Activated T-helper 1 cell treated with anti-CD3 and anti-CD28 coated beads, Interleukin-12 subunit alpha, Interleukin-12 subunit beta, Interleukin-2, Interleukin-4 antibody, amounts not matched to agents 30 ng/mL and 10 ng/mL and 1 ng/mL, durations not matched to agents 14 hours and 24 hours and 36 hours (primary cell): ENCODE measurements at regions not wholly inside any gene's neighbourhood (a gene's known extent, or its start where the extent isn't known, plus 50 kb on each side); places are given as distances from the start of the nearest gene placed in this dataset.
"Not testable (repeated sequence)": the region's sequence is repeated elsewhere in the genome, so short reads cannot be mapped to it uniquely, and the experiment has no call there.

ENCODE experiments used
- DNase-seq: peaks from one replicate; pipeline ENCODE4 v3.0.0; 2021; ENCODE audit warnings: low spot score
- H3K27ac Mint-ChIP-seq: one replicate; pipeline ENCODE4 v1.8.0; 2021; ENCODE audit warnings: mild to moderate bottlenecking, mixed read lengths
- H3K27me3 Mint-ChIP-seq: one replicate; pipeline ENCODE4 v1.8.0; 2022; ENCODE audit warnings: mild to moderate bottlenecking, moderate library complexity, mixed read lengths; ENCODE audit not compliant: insufficient read depth
- H3K36me3 Mint-ChIP-seq: one replicate; pipeline ENCODE4 v1.8.0; 2021; ENCODE audit warnings: low read depth, mixed read lengths
- H3K4me1 Mint-ChIP-seq: one replicate; pipeline ENCODE4 v1.8.0; 2021; ENCODE audit warnings: low read depth, mixed read lengths
- H3K4me3 Mint-ChIP-seq: one replicate; pipeline ENCODE4 v1.8.0; 2021; ENCODE audit warnings: mild to moderate bottlenecking, moderate library complexity, mixed read lengths
- H3K9me3 Mint-ChIP-seq: one replicate; pipeline ENCODE4 v1.8.0; 2021; ENCODE audit warnings: mixed read lengths
- intact Hi-C: fragments of 100-400 bp; cut with micrococcal nuclease; formaldehyde crosslinking; loops from one replicate; pipeline ENCODE4 v1.15.1; 2024

DNA sequence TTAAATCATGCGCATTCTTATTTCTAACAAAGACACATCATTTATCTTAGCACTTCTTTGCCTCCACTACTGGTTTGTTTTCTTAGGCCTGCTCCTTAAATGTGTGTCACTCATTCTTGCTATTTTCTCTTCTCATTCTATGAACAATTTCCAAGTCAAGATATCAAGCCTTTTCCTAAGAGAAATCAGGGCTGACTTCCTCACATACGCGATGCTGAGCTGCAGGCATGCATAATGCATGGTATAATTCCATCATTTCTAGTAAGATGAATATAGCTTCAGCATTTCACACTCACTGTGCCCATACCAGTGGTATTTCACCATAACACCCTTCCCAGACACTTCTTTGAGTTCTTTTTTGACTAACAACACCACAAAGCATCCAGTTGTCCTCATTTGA is 838.9 kb upstream of the DDX18 start:
- H3K4me1 Mint-ChIP-seq = no peaks in the 10 kb centered on the region
- intact Hi-C loops = no loop called here
- DNase-seq = no peak

DNA sequence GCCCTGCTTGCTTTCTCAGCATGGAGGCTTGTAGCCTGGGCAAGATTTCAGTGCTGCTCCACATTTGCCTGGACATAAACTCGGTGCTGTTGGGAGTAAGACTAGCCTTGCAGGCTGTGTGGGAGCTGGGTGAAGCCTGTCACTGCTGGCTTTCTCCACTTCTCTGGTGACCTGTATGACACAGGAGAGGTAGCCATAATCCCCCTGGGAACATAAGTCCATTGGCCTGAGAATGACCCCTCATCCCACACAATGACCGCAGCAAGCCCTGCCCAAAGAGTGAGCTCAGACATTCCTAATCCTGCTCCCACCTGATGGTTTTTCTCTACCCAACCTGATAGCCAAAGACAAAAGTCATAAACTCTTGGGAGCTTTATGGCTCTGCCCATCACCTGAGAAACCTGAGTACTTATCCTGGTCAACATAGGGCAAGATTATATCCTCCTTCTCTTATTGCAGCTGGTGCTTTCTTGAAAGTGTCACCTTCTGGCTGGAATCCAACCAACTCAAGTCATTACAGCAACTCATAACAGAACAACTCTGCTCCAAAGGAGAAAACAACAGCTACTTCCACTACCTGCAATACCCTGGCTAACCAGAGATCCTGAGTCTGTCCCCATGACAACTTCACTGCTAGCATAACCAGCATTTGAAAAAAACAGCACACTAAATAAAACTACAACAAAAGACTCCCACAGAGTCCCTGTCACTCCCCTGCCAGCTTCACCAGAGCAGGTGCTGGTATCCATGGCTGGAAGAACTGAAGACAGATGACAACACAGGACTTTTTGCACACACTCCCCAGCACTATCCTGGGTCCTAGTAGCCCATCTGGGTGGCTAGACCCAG is 834.4 kb upstream of the DDX18 start:
- peaks cover 31% of the 10 kb centered on the region for H3K9me3 Mint-ChIP-seq
- no peak overlapping the region for H3K27ac Mint-ChIP-seq
- H3K27me3 Mint-ChIP-seq = no peaks in the 10 kb centered on the region
- no peaks in the 10 kb centered on the region for H3K4me1 Mint-ChIP-seq
- intact Hi-C loops = no loop called here
- H3K36me3 Mint-ChIP-seq = no peaks in the 10 kb centered on the region
- DNase-seq = no peak
- H3K4me3 Mint-ChIP-seq = no peak overlapping the region

More for the DNA sequence above, 838.9 kb upstream of the DDX18 start:
- Mint-ChIP-seq H3K36me3 (no peaks in the 10 kb centered on the region), H3K27ac (no peak overlapping the region), H3K4me3 (no peak overlapping the region), H3K27me3 (no peaks in the 10 kb centered on the region), H3K9me3 (peaks cover 11% of the 10 kb centered on the region)

DNA sequence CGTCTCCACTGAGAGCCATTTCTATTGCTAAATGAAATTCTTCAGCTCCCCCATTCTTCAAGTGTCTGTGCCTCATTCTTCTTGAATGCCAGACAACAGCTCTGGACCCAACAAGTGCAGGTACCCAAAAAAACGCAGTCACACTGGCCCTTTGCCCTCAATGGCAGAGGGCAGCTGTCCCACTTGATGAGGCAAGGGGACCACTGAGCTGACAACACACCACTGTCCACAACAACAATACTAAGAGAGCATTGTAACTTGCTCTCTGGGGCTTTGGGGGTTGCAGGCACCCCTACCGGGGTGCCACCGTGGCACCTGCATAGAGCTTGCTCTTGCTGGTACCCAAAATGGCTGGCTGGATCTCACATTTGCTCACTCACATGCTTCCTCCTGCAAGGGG is 827.0 kb upstream of the DDX18 start:
- Mint-ChIP-seq H3K27ac (no peak overlapping the region), H3K4me1 (no peaks in the 10 kb centered on the region), H3K27me3 (no peaks in the 10 kb centered on the region), H3K4me3 (no peak overlapping the region), H3K9me3 (peaks cover 29% of the 10 kb centered on the region), H3K36me3 (no peaks in the 10 kb centered on the region)
- DNase-seq = no peak
- intact Hi-C loops = no loop called here

DNA sequence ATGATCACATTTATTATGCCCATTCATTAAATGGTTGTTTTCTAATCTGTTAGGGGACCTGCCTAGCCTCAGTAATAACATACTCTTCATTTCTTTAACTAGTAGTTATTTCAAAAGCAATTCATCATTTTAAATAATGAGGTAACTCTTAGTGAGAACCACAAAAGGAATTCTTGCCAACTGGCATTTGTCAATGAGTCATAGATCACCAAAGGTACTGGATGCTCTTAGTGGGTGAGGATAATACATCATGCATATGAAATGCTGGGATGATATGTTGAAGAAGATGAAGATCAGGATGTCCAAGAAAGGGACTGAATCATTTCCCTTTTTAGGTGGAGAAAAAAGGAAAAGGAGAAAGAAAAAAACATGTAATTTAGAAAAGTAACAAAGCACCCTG is 826.2 kb upstream of the DDX18 start:
- peaks cover 23% of the 10 kb centered on the region for H3K9me3 Mint-ChIP-seq
- intact Hi-C loops = no loop called here
- H3K27ac Mint-ChIP-seq = no peak overlapping the region
- H3K4me1 Mint-ChIP-seq = no peaks in the 10 kb centered on the region
- H3K36me3 Mint-ChIP-seq = no peaks in the 10 kb centered on the region
- H3K27me3 Mint-ChIP-seq = no peaks in the 10 kb centered on the region
- H3K4me3 Mint-ChIP-seq = no peak overlapping the region
- DNase-seq = no peak

DNA sequence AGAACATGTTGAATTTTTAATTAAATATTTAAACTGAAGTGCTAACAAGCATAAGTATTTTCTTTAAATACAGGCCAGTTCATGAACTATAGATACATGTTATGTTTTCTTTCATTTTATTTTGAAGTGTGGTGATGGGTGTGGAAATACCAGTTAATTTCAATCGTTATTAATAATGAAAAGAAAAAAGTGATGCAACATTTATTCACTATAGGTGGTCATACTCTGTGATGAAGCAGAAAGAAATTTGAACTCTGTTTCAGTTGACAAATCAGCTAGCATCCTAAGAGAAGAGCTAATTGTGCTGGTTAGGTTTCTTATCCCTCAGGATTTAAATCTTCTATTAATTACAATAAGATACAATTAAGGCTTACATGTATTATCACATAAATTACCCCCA is 795.1 kb upstream of the DDX18 start:
- no peaks in the 10 kb centered on the region for H3K4me1 Mint-ChIP-seq
- H3K9me3 Mint-ChIP-seq = no peaks in the 10 kb centered on the region
- no peaks in the 10 kb centered on the region for H3K36me3 Mint-ChIP-seq
- no peak for DNase-seq
- H3K4me3 Mint-ChIP-seq = no peak overlapping the region
- no peak overlapping the region for H3K27ac Mint-ChIP-seq
- H3K27me3 Mint-ChIP-seq = no peaks in the 10 kb centered on the region
- intact Hi-C loops = no loop called here

DNA sequence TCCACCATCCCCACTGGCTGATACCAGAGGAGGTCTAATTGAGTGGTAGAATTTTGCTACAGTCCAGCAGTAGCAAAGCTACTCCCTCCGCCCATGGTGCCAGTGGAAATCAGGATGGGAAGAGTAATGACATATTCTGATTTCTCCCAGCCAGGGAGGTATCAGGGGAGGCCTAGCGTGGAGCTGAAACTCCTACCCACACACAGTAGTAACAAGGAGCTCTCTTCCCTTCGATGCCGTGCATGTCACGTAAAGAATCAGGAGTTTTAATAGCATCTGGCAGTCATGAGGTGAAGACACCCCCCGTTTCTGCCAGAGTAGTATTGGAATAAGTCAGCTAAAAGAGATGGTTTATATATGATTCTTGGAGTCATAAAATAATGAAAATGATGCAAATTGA is 786.8 kb upstream of the DDX18 start:
- Mint-ChIP-seq H3K4me3 (no peak overlapping the region), H3K9me3 (peaks cover 24% of the 10 kb centered on the region), H3K36me3 (no peaks in the 10 kb centered on the region), H3K27me3 (no peaks in the 10 kb centered on the region), H3K27ac (no peak overlapping the region), H3K4me1 (no peaks in the 10 kb centered on the region)
- intact Hi-C loops = no loop called here
- DNase-seq = no peak

DNA sequence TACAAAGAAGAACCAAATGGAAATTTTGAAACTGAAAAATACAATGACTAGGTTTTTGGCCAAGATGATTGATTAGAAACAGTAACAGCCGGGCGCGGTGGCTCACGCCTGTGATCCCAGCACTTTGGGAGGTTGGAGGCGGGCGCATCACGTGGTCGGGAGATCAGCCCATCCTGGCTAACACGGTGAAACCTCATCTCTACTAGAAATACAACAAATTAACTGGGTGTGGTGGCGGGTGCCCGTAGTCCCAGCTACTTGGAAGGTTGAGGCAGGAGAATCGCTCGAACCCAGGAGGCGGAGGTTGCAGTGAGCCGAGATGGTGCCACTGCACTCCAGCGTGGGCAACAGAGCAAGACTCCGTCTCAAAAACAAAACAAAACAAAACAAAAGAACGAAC is 785.8 kb upstream of the DDX18 start:
- peaks cover 30% of the 10 kb centered on the region for H3K9me3 Mint-ChIP-seq
- H3K36me3 Mint-ChIP-seq, H3K27me3 Mint-ChIP-seq, DNase-seq, intact Hi-C loops, H3K4me1 Mint-ChIP-seq, H3K4me3 Mint-ChIP-seq, H3K27ac Mint-ChIP-seq: not testable (repeated sequence)

DNA sequence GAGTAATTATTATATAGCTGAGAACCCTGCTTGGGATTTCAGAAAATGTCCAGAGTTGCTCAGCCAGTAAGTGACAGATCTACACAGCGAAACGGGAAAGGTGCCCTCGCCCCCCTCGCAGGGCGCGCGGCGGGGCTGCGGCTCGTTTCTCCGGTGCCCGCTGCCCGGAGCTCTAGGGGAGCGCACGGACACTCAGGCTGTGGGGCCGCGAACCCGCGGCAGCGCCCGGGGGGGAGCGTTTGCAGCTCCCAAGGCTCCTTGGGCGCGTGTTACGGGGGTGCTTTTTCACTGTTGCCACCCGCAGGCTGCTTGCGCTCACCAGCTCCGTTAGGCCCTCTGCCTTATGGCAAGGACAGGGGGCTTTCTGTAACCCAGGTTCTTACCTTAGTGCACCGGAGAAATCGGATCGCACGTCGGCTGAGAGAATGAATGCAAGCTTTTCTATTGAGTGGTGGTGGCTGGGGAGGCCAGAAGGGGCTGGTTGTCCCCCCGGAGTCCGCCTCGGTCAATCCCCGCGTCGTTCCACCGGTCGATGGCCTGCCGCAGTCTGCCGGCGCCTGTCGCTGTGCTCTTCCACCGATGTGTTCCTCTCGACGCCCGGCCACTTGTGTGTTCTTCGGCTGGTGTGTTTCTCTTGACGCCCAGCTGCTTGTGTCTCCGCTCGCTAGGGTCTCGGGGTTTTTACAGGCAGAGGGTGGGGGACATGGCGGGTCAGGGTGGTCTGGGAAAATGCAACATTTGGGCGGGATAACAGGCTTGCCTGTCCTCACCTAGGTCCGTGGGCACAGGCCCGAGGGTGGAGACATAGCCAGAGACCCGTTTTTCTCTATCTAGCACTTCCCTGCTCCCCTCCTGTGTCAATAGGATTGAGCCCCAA is 758.8 kb upstream of the DDX18 start:
- no peak overlapping the region for H3K4me3 Mint-ChIP-seq
- intact Hi-C loops = no loop called here
- no peaks in the 10 kb centered on the region for H3K27me3 Mint-ChIP-seq
- no peak for DNase-seq
- H3K4me1 Mint-ChIP-seq = no peaks in the 10 kb centered on the region
- no peak overlapping the region for H3K27ac Mint-ChIP-seq
- no peaks in the 10 kb centered on the region for H3K36me3 Mint-ChIP-seq
- H3K9me3 Mint-ChIP-seq = peaks cover 19% of the 10 kb centered on the region

DNA sequence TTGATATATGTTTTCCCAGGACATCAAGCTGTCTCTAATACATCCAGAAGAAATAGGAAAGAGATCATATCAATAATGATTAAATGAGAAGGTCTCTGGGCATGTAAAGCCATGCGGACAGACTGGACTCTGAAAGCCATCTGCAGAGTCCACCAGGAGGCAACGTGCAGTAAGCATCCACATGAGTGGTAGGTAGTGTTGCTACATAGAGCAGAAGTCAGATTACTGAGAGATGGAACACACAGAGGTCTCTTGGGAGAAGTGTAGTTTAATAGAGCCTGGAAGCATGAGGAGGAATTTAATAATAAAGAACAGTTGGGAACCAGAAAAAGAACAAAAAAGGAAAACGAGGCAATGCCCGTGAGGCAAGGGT is 758.1 kb upstream of the DDX18 start:
- Mint-ChIP-seq H3K4me1 (no peaks in the 10 kb centered on the region), H3K4me3 (no peak overlapping the region), H3K27me3 (no peaks in the 10 kb centered on the region), H3K36me3 (no peaks in the 10 kb centered on the region), H3K27ac (no peak overlapping the region), H3K9me3 (peaks cover 19% of the 10 kb centered on the region)
- no peak for DNase-seq
- intact Hi-C loops = no loop called here

DNA sequence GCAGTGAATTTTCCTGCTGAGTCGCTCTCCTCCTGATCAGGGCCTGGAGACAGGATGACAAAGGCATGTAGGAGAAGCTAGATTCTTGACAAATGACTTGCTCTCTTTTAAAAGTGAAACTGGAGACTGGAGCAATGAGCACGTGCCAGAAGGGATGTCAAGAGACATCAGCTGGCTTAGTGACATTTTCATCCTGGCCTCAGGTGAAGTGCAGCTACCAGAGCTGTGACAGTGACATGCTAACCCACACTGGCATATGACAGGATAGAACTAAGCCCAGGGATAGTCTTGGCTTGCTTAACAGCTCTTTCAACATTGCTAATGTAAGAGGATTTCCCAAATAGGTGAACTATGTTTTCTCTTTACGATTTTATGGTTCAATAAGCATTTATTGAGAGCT is 757.5 kb upstream of the DDX18 start:
- DNase-seq = no peak
- H3K4me3 Mint-ChIP-seq = no peak overlapping the region
- no peak overlapping the region for H3K27ac Mint-ChIP-seq
- intact Hi-C loops = no loop called here
- no peaks in the 10 kb centered on the region for H3K27me3 Mint-ChIP-seq
- H3K36me3 Mint-ChIP-seq = no peaks in the 10 kb centered on the region
- peaks cover 19% of the 10 kb centered on the region for H3K9me3 Mint-ChIP-seq
- no peaks in the 10 kb centered on the region for H3K4me1 Mint-ChIP-seq

DNA sequence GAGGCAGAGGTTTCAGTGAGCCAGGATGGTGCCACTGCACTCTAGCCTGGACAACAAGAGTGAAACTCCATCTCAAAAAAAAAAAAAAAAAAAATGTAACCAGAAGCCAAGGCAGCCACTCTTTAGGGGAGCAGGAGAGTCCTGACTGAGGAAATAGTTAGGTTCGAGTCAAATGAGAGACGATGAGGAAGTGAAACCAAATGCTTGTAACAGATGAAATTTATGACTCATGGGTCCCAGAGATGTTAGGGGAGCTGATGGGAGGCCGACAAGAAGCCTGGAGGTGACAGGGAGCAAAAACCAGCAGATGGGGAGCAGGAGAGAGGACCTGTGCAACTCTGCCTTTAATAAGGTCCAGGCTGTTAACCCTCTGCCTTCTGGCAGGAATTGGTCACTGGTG is 756.1 kb upstream of the DDX18 start:
- H3K27me3 Mint-ChIP-seq = no peaks in the 10 kb centered on the region
- no peak for DNase-seq
- H3K4me1 Mint-ChIP-seq = no peaks in the 10 kb centered on the region
- H3K4me3 Mint-ChIP-seq = no peak overlapping the region
- intact Hi-C loops = no loop called here
- peaks cover 19% of the 10 kb centered on the region for H3K9me3 Mint-ChIP-seq
- H3K36me3 Mint-ChIP-seq = no peaks in the 10 kb centered on the region
- no peak overlapping the region for H3K27ac Mint-ChIP-seq

DNA sequence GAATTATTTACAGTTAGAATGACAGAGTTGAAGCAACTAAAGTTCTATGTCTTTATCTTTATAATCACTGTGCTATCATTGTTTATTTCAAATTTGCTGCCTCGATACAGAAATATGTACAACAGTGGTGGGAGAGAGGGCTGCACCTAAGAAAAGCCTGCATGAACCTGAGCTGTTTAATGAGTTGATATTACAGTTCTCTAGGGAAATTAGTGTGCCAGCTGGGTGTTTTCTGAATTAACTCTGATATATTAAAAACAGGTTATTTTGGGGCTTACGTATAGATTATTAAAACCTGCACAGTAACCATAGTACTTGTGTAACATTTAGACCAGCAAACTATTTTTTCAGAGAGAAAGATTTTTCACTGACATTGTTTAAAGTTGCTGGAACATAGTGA is 750.5 kb upstream of the DDX18 start:
- Mint-ChIP-seq H3K9me3 (peaks cover 4% of the 10 kb centered on the region), H3K36me3 (no peaks in the 10 kb centered on the region), H3K4me1 (no peaks in the 10 kb centered on the region), H3K4me3 (no peak overlapping the region), H3K27ac (no peak overlapping the region), H3K27me3 (no peaks in the 10 kb centered on the region)
- no peak for DNase-seq
- intact Hi-C loops = no loop called here

DNA sequence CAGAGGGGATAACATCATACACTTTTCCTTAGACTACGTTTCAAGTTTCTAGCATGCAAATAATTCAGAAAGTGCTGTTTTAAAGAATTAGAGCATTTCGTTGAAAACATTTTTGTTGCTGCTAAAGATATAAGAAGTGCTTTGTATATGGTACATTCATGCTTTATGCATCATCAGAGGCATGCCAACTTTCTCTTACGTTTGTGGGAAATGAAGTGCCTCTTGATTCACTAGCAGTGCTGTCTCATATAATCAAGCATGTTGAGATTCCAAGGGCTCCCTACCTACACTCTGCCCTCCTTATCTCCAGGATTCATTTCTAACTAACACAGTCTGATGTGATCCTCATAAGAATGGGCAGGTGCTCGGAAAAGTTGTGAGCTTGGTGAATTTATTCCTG is 748.6 kb upstream of the DDX18 start:
- Mint-ChIP-seq H3K4me1 (no peaks in the 10 kb centered on the region), H3K4me3 (no peak overlapping the region), H3K27ac (no peak overlapping the region), H3K9me3 (no peaks in the 10 kb centered on the region), H3K36me3 (no peaks in the 10 kb centered on the region), H3K27me3 (no peaks in the 10 kb centered on the region)
- intact Hi-C loops = no loop called here
- no peak for DNase-seq
